ENCODE measurements at regions not wholly inside any gene's neighbourhood (a gene's known extent, or its start where the extent isn't known, plus 50 kb on each side); places are given as distances from the start of the nearest gene placed in this dataset.

DNA sequence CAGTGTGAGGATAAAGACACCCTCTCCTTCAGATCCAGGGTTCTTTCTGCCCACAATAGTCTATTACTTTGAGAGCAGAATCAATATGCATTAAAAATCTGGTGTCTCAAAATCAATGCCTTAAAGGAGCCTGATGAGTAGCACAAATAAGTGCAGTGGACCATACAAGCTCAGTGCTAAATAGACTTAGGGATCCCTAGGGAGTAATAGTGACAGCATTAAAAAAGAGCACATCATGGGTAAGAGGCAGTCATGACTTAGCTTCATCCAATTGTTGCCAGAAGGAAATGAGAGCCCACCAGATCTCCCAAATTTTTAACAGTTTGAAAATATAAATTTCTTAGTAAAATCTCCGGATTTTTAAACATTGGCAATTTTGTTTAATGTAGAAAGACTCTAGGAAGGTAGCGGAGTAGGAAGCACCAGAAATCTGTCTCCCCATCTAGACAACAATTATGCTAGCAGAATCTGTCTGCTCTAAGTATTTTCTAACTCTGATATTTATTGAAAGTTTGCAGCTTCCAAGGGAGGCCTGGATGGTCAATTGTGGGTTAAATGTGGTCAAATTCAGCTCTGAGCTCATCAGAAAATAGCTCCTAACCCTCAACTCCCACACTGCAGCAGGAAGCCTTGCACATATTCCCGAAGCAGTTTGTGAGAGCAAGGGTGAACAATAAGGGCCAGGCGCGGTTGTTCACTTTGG, 443.9 kb downstream of the TLE1 start:
- TF ChIP-seq NCOA2 (CRISPR knock-in tag; IDR thresholded peaks at IDR 0.05), result no peak
- no peak for TF ChIP-seq TCF7 (IDR thresholded peaks at IDR 0.05; ENCODE audit: low read depth)
- TF ChIP-seq TCF7L2 (IDR thresholded peaks at IDR 0.05; ENCODE audit: low read depth, low read length), result no peak
